Gastroesophageal sphincter (tissue), 3 donors: ENCODE measurements at regions not wholly inside any gene's neighbourhood (a gene's known extent, or its start where the extent isn't known, plus 50 kb on each side); places are given as distances from the start of the nearest gene placed in this dataset.

ENCODE experiments used
- EP300 ChIP-seq: sonication (generic); formaldehyde crosslinking; IDR thresholded peaks from one replicate; pipeline ENCODE4 v1.6.1; 2017; ENCODE audit warnings: antibody characterized with exemption, mild to moderate bottlenecking
- POLR2A ChIP-seq, 2 donors: fragments of 450-650 bp; IDR thresholded peaks; one replicate each; pipeline ENCODE4 v1.6.1; 2017; ENCODE audit warnings: antibody characterized with exemption in 2 of 2, mild to moderate bottlenecking in 2 of 2, moderate library complexity in 1 of 2
- POLR2AphosphoS5 ChIP-seq: sonication (generic); formaldehyde crosslinking; IDR thresholded peaks from one replicate; pipeline ENCODE4 v1.6.1; 2017; ENCODE audit warnings: antibody characterized with exemption
- TF ChIP-seq, protein P1 (sequence below), 4 experiments: fragments of 200-600 bp in 2 of 4; fragments of 450-650 bp in 2 of 4; sonication (generic) in 1 of 4; IDR thresholded peaks; one replicate each; pipeline ENCODE4 v1.5.1; 2017 to 2019; ENCODE audit warnings: antibody characterized with exemption in 4 of 4, mild to moderate bottlenecking in 2 of 4, moderate library complexity in 2 of 4

DNA sequence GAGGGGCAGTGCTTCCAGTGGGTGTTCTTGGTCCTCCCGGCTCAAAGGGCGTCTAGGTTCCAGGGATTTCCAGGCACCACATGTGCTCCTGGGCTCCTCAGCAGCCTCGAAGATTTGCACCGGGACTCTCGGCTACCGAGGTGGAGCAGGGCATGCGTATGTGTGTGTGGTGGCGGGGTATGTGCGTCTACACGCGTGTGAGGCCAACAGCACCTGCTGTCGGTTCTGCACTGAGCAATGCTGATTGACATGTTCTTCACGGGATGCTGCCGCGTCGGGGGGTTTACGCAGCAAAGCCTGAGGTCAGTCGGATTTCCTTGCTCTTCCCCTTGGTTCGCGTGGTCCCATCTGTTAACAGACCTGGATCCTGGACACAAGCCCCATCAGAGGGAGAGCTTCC is 119.8 kb downstream of the NDUFA10 start:
- no peak for TF ChIP-seq POLR2A (IDR thresholded peaks at IDR 0.05)
- no peak for TF ChIP-seq EP300
- TF ChIP-seq, protein P1, sequence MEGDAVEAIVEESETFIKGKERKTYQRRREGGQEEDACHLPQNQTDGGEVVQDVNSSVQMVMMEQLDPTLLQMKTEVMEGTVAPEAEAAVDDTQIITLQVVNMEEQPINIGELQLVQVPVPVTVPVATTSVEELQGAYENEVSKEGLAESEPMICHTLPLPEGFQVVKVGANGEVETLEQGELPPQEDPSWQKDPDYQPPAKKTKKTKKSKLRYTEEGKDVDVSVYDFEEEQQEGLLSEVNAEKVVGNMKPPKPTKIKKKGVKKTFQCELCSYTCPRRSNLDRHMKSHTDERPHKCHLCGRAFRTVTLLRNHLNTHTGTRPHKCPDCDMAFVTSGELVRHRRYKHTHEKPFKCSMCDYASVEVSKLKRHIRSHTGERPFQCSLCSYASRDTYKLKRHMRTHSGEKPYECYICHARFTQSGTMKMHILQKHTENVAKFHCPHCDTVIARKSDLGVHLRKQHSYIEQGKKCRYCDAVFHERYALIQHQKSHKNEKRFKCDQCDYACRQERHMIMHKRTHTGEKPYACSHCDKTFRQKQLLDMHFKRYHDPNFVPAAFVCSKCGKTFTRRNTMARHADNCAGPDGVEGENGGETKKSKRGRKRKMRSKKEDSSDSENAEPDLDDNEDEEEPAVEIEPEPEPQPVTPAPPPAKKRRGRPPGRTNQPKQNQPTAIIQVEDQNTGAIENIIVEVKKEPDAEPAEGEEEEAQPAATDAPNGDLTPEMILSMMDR (IDR thresholded peaks at IDR 0.05), result no peak
- no peak for TF ChIP-seq POLR2AphosphoS5
